ENCODE measurements at regions not wholly inside any gene's neighbourhood (a gene's known extent, or its start where the extent isn't known, plus 50 kb on each side); places are given as distances from the start of the nearest gene placed in this dataset.

- Mint-ChIP-seq H3K4me3 (peak overlapping the region in 9 of 10 donors; percentile 3 to 76 (median 64)), H3K4me1 (peaks cover 7 to 25% (median 10%) of the 10 kb centered on the region in 4 donors), H3K9me3 (no peaks in the 10 kb centered on the region), H3K36me3 (no peaks in the 10 kb centered on the region), H3K27me3 (peaks cover 20 to 40% (median 34%) of the 10 kb centered on the region in 5 donors), H3K27ac (peak overlapping the region in 2 of 10 donors; percentile 34 to 67)
- DNase-seq = peak in 1 of 10 donors; percentile 28
- ATAC-seq = peak; percentile 62 to 76
- POLR2A ChIA-PET = no interaction called here
Observed at GRCh38 chr3:194003114-194004057, 132.6 kb upstream of the HES1 start.

GRCh38 chr3:194005930-194006501 is 129.9 kb upstream of the HES1 start:
- DNase-seq (no peak), ATAC-seq (no peak)
- POLR2A ChIA-PET = no interaction called here

GRCh38 chr3:194007592-194008337 is 128.2 kb upstream of the HES1 start:
- Mint-ChIP-seq H3K4me3 (no peak overlapping the region), H3K36me3 (no peaks in the 10 kb centered on the region)

More at GRCh38 chr3:194005930-194006501, 129.9 kb upstream of the HES1 start:
- no peak overlapping the region for H3K27ac Mint-ChIP-seq
- no peaks in the 10 kb centered on the region for H3K9me3 Mint-ChIP-seq
- H3K4me1 Mint-ChIP-seq = peaks cover 7 to 25% (median 10%) of the 10 kb centered on the region in 4 donors
- H3K4me3 Mint-ChIP-seq = no peak overlapping the region
- H3K36me3 Mint-ChIP-seq = no peaks in the 10 kb centered on the region
- H3K27me3 Mint-ChIP-seq = peaks cover 17 to 48% (median 24%) of the 10 kb centered on the region in 5 donors

GRCh38 chr3:194009019-194009418 is 126.9 kb upstream of the HES1 start:
- Mint-ChIP-seq H3K27ac (peak overlapping the region in 2 of 10 donors; percentile 35 to 73), H3K36me3 (no peaks in the 10 kb centered on the region), H3K4me1 (peaks cover 0 to 8% (median 0%) of the 10 kb centered on the region in 4 donors), H3K9me3 (no peaks in the 10 kb centered on the region), H3K27me3 (peaks cover 8 to 22% (median 13%) of the 10 kb centered on the region in 5 donors), H3K4me3 (no peak overlapping the region)
- POLR2A ChIA-PET = no interaction called here
- DNase-seq (no peak), ATAC-seq (no peak)

More at GRCh38 chr3:194007592-194008337, 128.2 kb upstream of the HES1 start:
- Mint-ChIP-seq H3K27me3 (peaks cover 13 to 33% (median 19%) of the 10 kb centered on the region in 5 donors), H3K9me3 (no peaks in the 10 kb centered on the region), H3K4me1 (peaks cover 5 to 17% (median 6%) of the 10 kb centered on the region in 4 donors), H3K27ac (no peak overlapping the region)
- POLR2A ChIA-PET = no interaction called here
- DNase-seq = no peak
- ATAC-seq = no peak

- POLR2A ChIA-PET = no interaction called here
- Mint-ChIP-seq H3K4me1 (peaks cover 0 to 5% (median 0%) of the 10 kb centered on the region in 4 donors), H3K27ac (no peak overlapping the region), H3K27me3 (peaks cover 3 to 16% (median 9%) of the 10 kb centered on the region in 5 donors), H3K36me3 (no peaks in the 10 kb centered on the region), H3K9me3 (no peaks in the 10 kb centered on the region), H3K4me3 (no peak overlapping the region)
- ATAC-seq (no peak), DNase-seq (no peak)
Observed at GRCh38 chr3:194009892-194010533, 125.9 kb upstream of the HES1 start.

- POLR2A ChIA-PET = no interaction called here
- no peaks in the 10 kb centered on the region for H3K4me1 Mint-ChIP-seq
- ATAC-seq = no peak
- no peak overlapping the region for H3K27ac Mint-ChIP-seq
- DNase-seq = no peak
- peaks cover 3 to 16% (median 6%) of the 10 kb centered on the region in 5 donors for H3K27me3 Mint-ChIP-seq
- no peaks in the 10 kb centered on the region for H3K9me3 Mint-ChIP-seq
- no peaks in the 10 kb centered on the region for H3K36me3 Mint-ChIP-seq
- no peak overlapping the region for H3K4me3 Mint-ChIP-seq
Observed at GRCh38 chr3:194011807-194012206, 124.1 kb upstream of the HES1 start.

GRCh38 chr3:194013928-194014327 is 122.0 kb upstream of the HES1 start:
- H3K27me3 Mint-ChIP-seq = peaks cover 0 to 4% (median 3%) of the 10 kb centered on the region in 5 donors
- H3K9me3 Mint-ChIP-seq = no peaks in the 10 kb centered on the region
- no peaks in the 10 kb centered on the region for H3K4me1 Mint-ChIP-seq
- H3K4me3 Mint-ChIP-seq = no peak overlapping the region
- POLR2A ChIA-PET = no interaction called here
- no peak overlapping the region for H3K27ac Mint-ChIP-seq
- H3K36me3 Mint-ChIP-seq = no peaks in the 10 kb centered on the region
- no peak for ATAC-seq
- DNase-seq = no peak

- POLR2A ChIA-PET = no interaction called here
Observed at GRCh38 chr3:194014756-194015155, 121.2 kb upstream of the HES1 start.

GRCh38 chr3:194019398-194020165 is 116.4 kb upstream of the HES1 start:
- POLR2A ChIA-PET = no interaction called here
- H3K4me3 Mint-ChIP-seq = no peak overlapping the region
- no peaks in the 10 kb centered on the region for H3K9me3 Mint-ChIP-seq
- peaks cover 2 to 12% (median 9%) of the 10 kb centered on the region in 4 donors for H3K4me1 Mint-ChIP-seq
- no peaks in the 10 kb centered on the region for H3K36me3 Mint-ChIP-seq
- ATAC-seq (no peak), DNase-seq (no peak)
- H3K27ac Mint-ChIP-seq = no peak overlapping the region
- H3K27me3 Mint-ChIP-seq = peaks cover 0 to 1% (median 0%) of the 10 kb centered on the region in 5 donors

More at GRCh38 chr3:194014756-194015155, 121.2 kb upstream of the HES1 start:
- Mint-ChIP-seq H3K27ac (peak overlapping the region in 1 of 10 donors; percentile 69), H3K4me1 (no peaks in the 10 kb centered on the region), H3K36me3 (no peaks in the 10 kb centered on the region), H3K4me3 (no peak overlapping the region), H3K27me3 (peaks cover 0 to 4% (median 3%) of the 10 kb centered on the region in 5 donors), H3K9me3 (no peaks in the 10 kb centered on the region)
- ATAC-seq = no peak
- no peak for DNase-seq

- H3K9me3 Mint-ChIP-seq = no peaks in the 10 kb centered on the region
- no peak for DNase-seq
- H3K4me3 Mint-ChIP-seq = no peak overlapping the region
- no peak for ATAC-seq
- H3K4me1 Mint-ChIP-seq = peaks cover 10 to 24% (median 20%) of the 10 kb centered on the region in 4 donors
- POLR2A ChIA-PET = interaction anchor here (0.6 kb wide), 1 partner anchor 171 kb away, joined by 6 read pairs; no protein-coding TSS in a partner anchor
- no peak overlapping the region for H3K27ac Mint-ChIP-seq
- peaks cover 0 to 7% (median 0%) of the 10 kb centered on the region in 5 donors for H3K27me3 Mint-ChIP-seq
- H3K36me3 Mint-ChIP-seq = no peaks in the 10 kb centered on the region
Observed at GRCh38 chr3:194022052-194022451, 113.9 kb upstream of the HES1 start.

GRCh38 chr3:194022816-194023215 is 113.1 kb upstream of the HES1 start:
- H3K27me3 Mint-ChIP-seq = peaks cover 0 to 7% (median 3%) of the 10 kb centered on the region in 5 donors
- H3K36me3 Mint-ChIP-seq = no peaks in the 10 kb centered on the region
- POLR2A ChIA-PET = interaction anchor here (0.6 kb wide), 1 partner anchor 171 kb away, joined by 6 read pairs; no protein-coding TSS in a partner anchor
- no peaks in the 10 kb centered on the region for H3K9me3 Mint-ChIP-seq
- H3K4me3 Mint-ChIP-seq = no peak overlapping the region
- ATAC-seq (no peak), DNase-seq (no peak)
- H3K27ac Mint-ChIP-seq = no peak overlapping the region
- H3K4me1 Mint-ChIP-seq = peaks cover 10 to 24% (median 20%) of the 10 kb centered on the region in 4 donors

Data from naive thymus-derived CD8-positive, alpha-beta T cell (primary cell).